Keratinocyte (primary cell): ENCODE measurements at regions not wholly inside any gene's neighbourhood (a gene's known extent, or its start where the extent isn't known, plus 50 kb on each side); places are given as distances from the start of the nearest gene placed in this dataset.

Experiments
- DNase-seq: peaks from one replicate; pipeline ENCODE4 v3.0.0-alpha.2; 2011; ENCODE audit warnings: low read depth, missing footprints, low spot score
- FAIRE-seq: peaks from 2 replicates; lab custom pipeline; 2011; peaks lifted over from hg19 to GRCh38; lab: Jason Lieb, UNC
- H2AFZ ChIP-seq: 2 replicates; pipeline ENCODE4 v1.6.0; 2012; ENCODE audit warnings: low read length, control low read depth, inconsistent platforms; ENCODE audit not compliant: control insufficient read depth
- H3K27ac ChIP-seq: 2 replicates; pipeline ENCODE4 v1.5.1; 2011; ENCODE audit warnings: low read length; ENCODE audit not compliant: control insufficient read depth, insufficient read depth
- H3K27me3 ChIP-seq: 3 replicates; pipeline ENCODE4 v1.6.0; 2011; ENCODE audit warnings: low read length; ENCODE audit not compliant: control insufficient read depth, insufficient read depth; ENCODE audit errors: extremely low read depth
- H3K36me3 ChIP-seq, 2 experiments: 2 replicates in 1 of 2; 3 replicates in 1 of 2; pipeline ENCODE4 v1.5.1; 2011; ENCODE audit warnings: low read length in 2 of 2, mild to moderate bottlenecking in 1 of 2; ENCODE audit not compliant: control insufficient read depth in 2 of 2, insufficient read depth in 2 of 2; ENCODE audit errors: extremely low read depth in 1 of 2
- H3K4me1 ChIP-seq: 3 replicates; pipeline ENCODE4 v1.5.1; 2011; ENCODE audit warnings: low read length; ENCODE audit not compliant: control insufficient read depth, insufficient read depth; ENCODE audit errors: extremely low read depth
- H3K4me2 ChIP-seq: 3 replicates; pipeline ENCODE4 v1.6.0; 2011; ENCODE audit warnings: low read depth, low read length; ENCODE audit not compliant: control insufficient read depth, insufficient read depth; ENCODE audit errors: extremely low read depth
- H3K4me3 ChIP-seq, 3 experiments: fragments of 200-600 bp in 1 of 3; sonication (generic) in 1 of 3; 2 replicates in 2 of 3; 3 replicates in 1 of 3; pipeline ENCODE4 v1.5.1; 2011 to 2016; ENCODE audit warnings: low read length in 3 of 3, mild to moderate bottlenecking in 3 of 3, control low read depth in 2 of 3, inconsistent platforms in 1 of 3, low read depth in 1 of 3, mixed read lengths in 1 of 3, mixed run types in 1 of 3, moderate library complexity in 1 of 3; ENCODE audit not compliant: control insufficient read depth in 2 of 3, insufficient read depth in 2 of 3; ENCODE audit errors: extremely low read depth in 1 of 3
- H3K79me2 ChIP-seq: 2 replicates; pipeline ENCODE4 v1.6.0; 2012; ENCODE audit warnings: low read length; ENCODE audit not compliant: control insufficient read depth, insufficient read depth
- H3K9ac ChIP-seq: 3 replicates; pipeline ENCODE4 v1.6.0; 2011; ENCODE audit warnings: low read length; ENCODE audit not compliant: control insufficient read depth, insufficient read depth; ENCODE audit errors: extremely low read depth
- H3K9me1 ChIP-seq: 3 replicates; pipeline ENCODE4 v1.6.0; 2011; ENCODE audit warnings: low read length; ENCODE audit not compliant: control insufficient read depth, insufficient read depth; ENCODE audit errors: extremely low read depth
- H3K9me3 ChIP-seq: 2 replicates; pipeline ENCODE4 v1.5.1; 2012; ENCODE audit warnings: low read depth, low read length; ENCODE audit not compliant: control insufficient read depth
- H4K20me1 ChIP-seq: 3 replicates; pipeline ENCODE4 v1.6.0; 2011; ENCODE audit warnings: low read length; ENCODE audit not compliant: control insufficient read depth, insufficient read depth; ENCODE audit errors: extremely low read depth
- EZH2 ChIP-seq: IDR thresholded peaks from one replicate; pipeline ENCODE4 v1.6.1; 2012; ENCODE audit warnings: inconsistent platforms, mild to moderate bottlenecking, low read length, moderate library complexity
- dilution Hi-C: fragments of 300-500 bp; cut with MboI; formaldehyde crosslinking; loops from one replicate; pipeline ENCODE4 v1.7.0; 2020; ENCODE audit warnings: low sequenced_read_pairs; ENCODE audit not compliant: extremely low pct_ligation_motif_present
- TF ChIP-seq, protein P1 (sequence below), 3 experiments: IDR thresholded peaks in 1 of 3; conservative IDR thresholded peaks in 1 of 3; optimal IDR thresholded peaks in 1 of 3; 2 replicates in 2 of 3; 3 replicates in 1 of 3; pipeline versions ENCODE3 to v1.5.1; 2011; ENCODE audit warnings: low read length in 3 of 3, mild to moderate bottlenecking in 3 of 3, moderate library complexity in 2 of 3, control low read depth in 1 of 3, inconsistent platforms in 1 of 3; ENCODE audit not compliant: insufficient read depth in 2 of 3; ENCODE audit errors: extremely low read depth in 1 of 3

DNA sequence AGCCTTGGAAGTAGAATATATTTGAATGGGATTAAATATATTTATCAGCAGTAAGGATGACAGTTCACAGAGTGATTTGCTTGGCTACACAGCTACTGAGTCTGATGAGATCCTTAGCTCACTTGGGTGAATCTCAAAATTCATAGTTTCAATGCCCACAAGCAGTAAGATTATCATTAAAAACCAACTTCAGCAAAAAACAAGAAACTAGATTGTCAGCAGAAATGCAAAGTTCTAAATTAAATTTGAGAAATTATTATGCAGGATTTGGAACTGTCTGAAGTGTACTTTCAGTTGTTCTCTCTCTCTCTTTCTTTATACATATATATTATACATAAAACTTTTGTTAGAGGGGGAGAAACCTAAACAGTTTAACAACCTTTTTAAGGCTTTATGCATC is 288.8 kb upstream of the SASH1 start:
- dilution Hi-C loops, result no loop called here

DNA sequence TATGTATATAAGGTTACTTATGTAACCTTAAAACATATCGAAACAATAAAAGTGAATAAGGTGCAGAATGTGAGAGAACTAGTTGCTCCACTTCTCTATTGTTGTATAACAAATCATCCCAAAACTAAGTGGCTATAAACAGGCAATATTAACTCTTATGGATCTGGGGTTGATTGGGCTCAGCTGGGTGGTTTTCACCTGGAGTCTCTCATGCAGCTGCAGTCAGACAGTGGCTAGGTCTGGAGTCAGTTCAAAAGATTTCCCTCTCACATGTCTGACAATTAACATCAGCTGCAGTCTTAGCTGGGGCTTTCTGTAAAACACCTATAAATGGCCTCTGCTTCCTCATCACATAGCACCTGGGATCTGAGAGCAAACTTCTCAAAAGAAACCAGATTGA is 288.4 kb upstream of the SASH1 start:
- H3K79me2 ChIP-seq, result no peaks in the 10 kb centered on the region
- no peaks in the 10 kb centered on the region for H3K9me3 ChIP-seq
- dilution Hi-C loops, result no loop called here
- no peak overlapping the region for H3K4me3 ChIP-seq
- H3K27ac ChIP-seq, result no peak overlapping the region
- TF ChIP-seq EZH2, result no peak
- TF ChIP-seq, protein P1, sequence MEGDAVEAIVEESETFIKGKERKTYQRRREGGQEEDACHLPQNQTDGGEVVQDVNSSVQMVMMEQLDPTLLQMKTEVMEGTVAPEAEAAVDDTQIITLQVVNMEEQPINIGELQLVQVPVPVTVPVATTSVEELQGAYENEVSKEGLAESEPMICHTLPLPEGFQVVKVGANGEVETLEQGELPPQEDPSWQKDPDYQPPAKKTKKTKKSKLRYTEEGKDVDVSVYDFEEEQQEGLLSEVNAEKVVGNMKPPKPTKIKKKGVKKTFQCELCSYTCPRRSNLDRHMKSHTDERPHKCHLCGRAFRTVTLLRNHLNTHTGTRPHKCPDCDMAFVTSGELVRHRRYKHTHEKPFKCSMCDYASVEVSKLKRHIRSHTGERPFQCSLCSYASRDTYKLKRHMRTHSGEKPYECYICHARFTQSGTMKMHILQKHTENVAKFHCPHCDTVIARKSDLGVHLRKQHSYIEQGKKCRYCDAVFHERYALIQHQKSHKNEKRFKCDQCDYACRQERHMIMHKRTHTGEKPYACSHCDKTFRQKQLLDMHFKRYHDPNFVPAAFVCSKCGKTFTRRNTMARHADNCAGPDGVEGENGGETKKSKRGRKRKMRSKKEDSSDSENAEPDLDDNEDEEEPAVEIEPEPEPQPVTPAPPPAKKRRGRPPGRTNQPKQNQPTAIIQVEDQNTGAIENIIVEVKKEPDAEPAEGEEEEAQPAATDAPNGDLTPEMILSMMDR (optimal IDR thresholded peaks at IDR 0.05 in 1 of 3, IDR thresholded peaks at IDR 0.05 in 1 of 3, conservative IDR thresholded peaks at IDR 0.05 in 1 of 3; ENCODE audit: extremely low read depth in 1 of 3, insufficient read depth in 2 of 3, low read length in 3 of 3), result no peak
- no peak for DNase-seq
- H3K36me3 ChIP-seq, result no peaks in the 10 kb centered on the region
- no peaks in the 10 kb centered on the region for H3K27me3 ChIP-seq
- H3K9ac ChIP-seq, result no peak overlapping the region
- no peaks in the 10 kb centered on the region for H3K9me1 ChIP-seq
- no peaks in the 10 kb centered on the region for H4K20me1 ChIP-seq
- H3K4me2 ChIP-seq, result no peak overlapping the region
- H2AFZ ChIP-seq, result no peak overlapping the region
- no peak for FAIRE-seq
- H3K4me1 ChIP-seq, result no peaks in the 10 kb centered on the region

More for the DNA sequence above, 288.8 kb upstream of the SASH1 start:
- H3K36me3 ChIP-seq, result no peaks in the 10 kb centered on the region
- no peak overlapping the region for H3K4me2 ChIP-seq
- no peak overlapping the region for H3K4me3 ChIP-seq
- no peak for TF ChIP-seq EZH2
- TF ChIP-seq, protein P1 (optimal IDR thresholded peaks at IDR 0.05 in 1 of 3, IDR thresholded peaks at IDR 0.05 in 1 of 3, conservative IDR thresholded peaks at IDR 0.05 in 1 of 3; ENCODE audit: extremely low read depth in 1 of 3, insufficient read depth in 2 of 3, low read length in 3 of 3), result no peak
- no peak for DNase-seq
- H3K9me1 ChIP-seq, result no peaks in the 10 kb centered on the region
- no peaks in the 10 kb centered on the region for H4K20me1 ChIP-seq
- no peak overlapping the region for H2AFZ ChIP-seq
- H3K9me3 ChIP-seq, result no peaks in the 10 kb centered on the region
- FAIRE-seq, result no peak
- H3K9ac ChIP-seq, result no peak overlapping the region
- H3K79me2 ChIP-seq, result no peaks in the 10 kb centered on the region
- H3K27me3 ChIP-seq, result no peaks in the 10 kb centered on the region
- no peaks in the 10 kb centered on the region for H3K4me1 ChIP-seq
- no peak overlapping the region for H3K27ac ChIP-seq
